Thyroid gland (tissue), 4 donors: ENCODE measurements at regions not wholly inside any gene's neighbourhood (a gene's known extent, or its start where the extent isn't known, plus 50 kb on each side); places are given as distances from the start of the nearest gene placed in this dataset.

Experiments
- CTCF ChIP-seq, 6 experiments: fragments of 200-600 bp in 3 of 6; fragments of 450-650 bp in 3 of 6; sonication (generic) in 3 of 6; IDR thresholded peaks; one replicate each; pipeline ENCODE4 v1.5.1; 2016 to 2019; ENCODE audit warnings: antibody characterized with exemption in 6 of 6, mild to moderate bottlenecking in 2 of 6, inconsistent platforms in 1 of 6, moderate library complexity in 1 of 6
- POLR2A ChIP-seq, 2 donors: fragments of 450-650 bp; IDR thresholded peaks; one replicate each; pipeline ENCODE4 v1.6.1; 2017; ENCODE audit warnings: antibody characterized with exemption in 2 of 2, mild to moderate bottlenecking in 2 of 2, moderate library complexity in 1 of 2

DNA sequence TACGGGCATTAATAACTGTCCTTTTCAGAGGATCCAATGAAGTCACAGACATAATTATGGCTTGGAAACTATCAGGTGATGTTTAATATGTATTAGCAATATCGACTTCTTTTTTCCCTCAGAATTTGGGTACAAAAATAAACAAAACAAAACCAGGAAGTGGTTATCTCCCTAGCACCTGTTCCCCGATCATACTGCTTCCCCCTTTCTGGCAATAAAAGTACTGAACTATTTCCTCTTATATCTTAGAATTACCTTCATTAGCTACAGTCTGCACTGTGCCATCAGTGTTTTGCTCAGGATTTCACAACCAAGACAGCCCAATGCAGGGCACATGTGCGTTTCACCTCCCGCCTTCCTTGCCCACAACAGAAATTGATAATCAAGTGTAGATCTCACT, 216.9 kb upstream of the BTBD3 start:
- no peak for TF ChIP-seq CTCF (IDR thresholded peaks at IDR 0.05)
- no peak for TF ChIP-seq POLR2A (IDR thresholded peaks at IDR 0.05)
